ENCODE measurements at regions not wholly inside any gene's neighbourhood (a gene's known extent, or its start where the extent isn't known, plus 50 kb on each side); places are given as distances from the start of the nearest gene placed in this dataset.
"Not testable (repeated sequence)": the region's sequence is repeated elsewhere in the genome, so short reads cannot be mapped to it uniquely, and the experiment has no call there.

DNA sequence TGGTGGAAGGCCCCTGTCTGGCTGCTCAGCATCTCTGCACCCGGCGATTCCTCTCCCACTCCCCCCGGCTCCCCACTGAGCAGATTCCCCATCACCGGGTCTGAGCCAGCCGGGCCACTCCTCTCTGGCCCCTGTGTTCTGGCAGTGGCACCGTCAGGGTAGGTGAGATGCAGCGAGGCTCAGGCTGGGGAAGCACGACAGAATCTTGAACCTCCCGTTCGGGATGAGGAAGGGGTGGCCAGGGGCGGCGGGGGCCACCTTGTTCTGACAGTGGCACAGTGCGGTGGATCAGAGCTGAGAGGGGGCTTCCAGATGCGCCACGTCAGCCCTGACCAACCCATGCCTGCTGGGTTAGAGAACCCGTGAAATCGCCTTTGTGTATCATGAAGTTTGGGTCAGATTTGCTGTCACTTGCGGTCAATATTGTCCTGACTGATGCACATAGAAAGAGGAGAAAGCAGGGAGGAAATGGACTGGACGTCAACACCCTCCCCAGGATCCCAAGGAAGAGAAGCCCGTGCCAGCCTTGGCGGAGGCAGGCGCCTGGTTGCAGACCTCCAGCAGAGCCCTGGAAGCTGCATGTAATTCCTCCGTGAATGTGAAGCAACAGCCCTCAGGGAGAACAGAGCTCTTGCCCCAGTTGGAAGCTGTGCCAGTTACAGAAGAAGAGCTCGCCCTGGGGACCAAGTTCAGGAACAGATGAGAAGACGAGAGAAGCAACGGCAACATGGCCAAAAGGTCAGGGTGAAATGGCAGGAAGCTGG, 137.1 kb upstream of the SFSWAP start:
- TF ChIP-seq CTCF (IDR thresholded peaks at IDR 0.05; ENCODE audit: insufficient read depth, low read length, poor library complexity, severe bottlenecking): no peak
- DNase-seq (ENCODE audit: low read depth): no peak
- Histone ChIP-seq H3K4me3 (ENCODE audit: low read depth, low read length) (no peak overlapping the region), H3K36me3 (ENCODE audit: control insufficient read depth, insufficient read depth, low read length) (no peaks in the 10 kb centered on the region), H3K27me3 (ENCODE audit: control insufficient read depth, insufficient read depth, low read length) (no peaks in the 10 kb centered on the region)

- no peaks in the 10 kb centered on the region for H3K36me3 ChIP-seq (ENCODE audit: control insufficient read depth, insufficient read depth, low read length)
- no peaks in the 10 kb centered on the region for H3K27me3 ChIP-seq (ENCODE audit: control insufficient read depth, insufficient read depth, low read length)
- TF ChIP-seq CTCF (IDR thresholded peaks at IDR 0.05; ENCODE audit: insufficient read depth, low read length, poor library complexity, severe bottlenecking): no peak
- no peak overlapping the region for H3K4me3 ChIP-seq (ENCODE audit: low read depth, low read length)
- DNase-seq (ENCODE audit: low read depth): no peak
Measured at GRCh38 chr12:131574395-131574771, 136.5 kb upstream of the SFSWAP start.

DNA sequence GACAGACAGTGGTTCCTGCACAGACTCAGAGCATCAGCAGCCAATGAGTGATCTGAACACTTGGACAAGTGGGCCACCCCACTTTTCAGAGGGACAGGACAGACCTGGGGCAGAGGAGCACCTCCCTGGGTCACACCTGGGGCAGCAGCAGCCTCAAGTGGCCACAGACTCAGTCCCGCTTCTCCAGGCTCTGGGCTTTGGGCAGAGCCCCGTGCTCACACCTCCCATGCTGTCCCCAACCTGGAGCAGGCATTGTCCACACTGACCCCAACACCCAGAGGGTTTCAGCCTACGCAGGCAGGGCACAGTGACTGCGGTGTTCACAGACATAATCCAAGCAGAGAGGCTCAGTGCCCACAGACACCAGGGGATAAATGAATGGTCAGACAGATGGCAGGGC, 135.5 kb upstream of the SFSWAP start:
- Histone ChIP-seq H3K27me3 (ENCODE audit: control insufficient read depth, insufficient read depth, low read length) (no peaks in the 10 kb centered on the region), H3K36me3 (ENCODE audit: control insufficient read depth, insufficient read depth, low read length) (no peaks in the 10 kb centered on the region), H3K4me3 (ENCODE audit: low read depth, low read length) (no peak overlapping the region)
- DNase-seq (ENCODE audit: low read depth): no peak
- TF ChIP-seq CTCF (IDR thresholded peaks at IDR 0.05; ENCODE audit: insufficient read depth, low read length, poor library complexity, severe bottlenecking): no peak

DNA sequence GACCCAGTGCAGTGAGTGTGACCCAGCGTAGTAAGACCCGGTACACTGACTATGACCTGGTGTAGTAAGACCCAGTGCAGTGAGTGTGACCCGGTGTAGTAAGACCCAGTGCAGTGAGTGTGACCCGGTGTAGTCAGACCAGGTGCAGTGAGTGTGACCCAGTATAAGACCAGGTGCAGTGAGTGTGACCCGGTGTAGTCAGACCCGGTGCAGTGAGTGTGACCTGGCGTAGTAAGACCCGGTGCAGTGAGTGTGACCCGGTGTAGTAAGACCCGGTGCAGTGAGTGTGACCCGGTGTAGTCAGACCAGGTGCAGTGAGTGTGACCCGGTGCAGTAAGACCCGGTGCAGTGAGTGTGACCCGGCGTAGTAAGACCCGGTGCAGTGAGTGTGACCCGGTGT, 134.2 kb upstream of the SFSWAP start:
- not testable (repeated sequence) for DNase-seq (ENCODE audit: low read depth); H3K36me3 ChIP-seq (ENCODE audit: control insufficient read depth, insufficient read depth, low read length); H3K4me3 ChIP-seq (ENCODE audit: low read depth, low read length); H3K27me3 ChIP-seq (ENCODE audit: control insufficient read depth, insufficient read depth, low read length)

- Histone ChIP-seq H3K27me3 (ENCODE audit: control insufficient read depth, insufficient read depth, low read length) (no peaks in the 10 kb centered on the region), H3K4me3 (ENCODE audit: low read depth, low read length) (no peak overlapping the region)
Measured at GRCh38 chr12:131577766-131578165, 133.1 kb upstream of the SFSWAP start.

GRCh38 chr12:131578828-131579470, 131.9 kb upstream of the SFSWAP start:
- Histone ChIP-seq H3K36me3 (ENCODE audit: control insufficient read depth, insufficient read depth, low read length) (no peaks in the 10 kb centered on the region), H3K4me3 (ENCODE audit: low read depth, low read length) (no peak overlapping the region), H3K27me3 (ENCODE audit: control insufficient read depth, insufficient read depth, low read length) (no peaks in the 10 kb centered on the region)
- DNase-seq (ENCODE audit: low read depth): no peak
- no peak for TF ChIP-seq CTCF (IDR thresholded peaks at IDR 0.05; ENCODE audit: insufficient read depth, low read length, poor library complexity, severe bottlenecking)

More at GRCh38 chr12:131577766-131578165, 133.1 kb upstream of the SFSWAP start:
- no peak for TF ChIP-seq CTCF (IDR thresholded peaks at IDR 0.05; ENCODE audit: insufficient read depth, low read length, poor library complexity, severe bottlenecking)
- H3K36me3 ChIP-seq (ENCODE audit: control insufficient read depth, insufficient read depth, low read length): no peaks in the 10 kb centered on the region
- no peak for DNase-seq (ENCODE audit: low read depth)
